PC-9 (cell line): ENCODE measurements at regions not wholly inside any gene's neighbourhood (a gene's known extent, or its start where the extent isn't known, plus 50 kb on each side); places are given as distances from the start of the nearest gene placed in this dataset.

Experiments
- CTCF ChIP-seq: fragments of 200-600 bp; sonication (generic); conservative IDR thresholded peaks from 2 replicates; pipeline ENCODE4 v1.6.1; 2017; ENCODE audit warnings: mixed run types, antibody characterized with exemption, mild to moderate bottlenecking, moderate library complexity
- EZH2 ChIP-seq: fragments of 200-600 bp; sonication (generic); IDR thresholded peaks from 2 replicates; pipeline ENCODE4 v1.8.0; 2017; ENCODE audit warnings: antibody characterized with exemption, low read depth

GRCh38 chr21:15193937-15194336, 129.1 kb upstream of the NRIP1 start:
- TF ChIP-seq EZH2, result no peak
- TF ChIP-seq CTCF, result no peak
